ENCODE measurements at regions not wholly inside any gene's neighbourhood (a gene's known extent, or its start where the extent isn't known, plus 50 kb on each side); places are given as distances from the start of the nearest gene placed in this dataset.

DNA sequence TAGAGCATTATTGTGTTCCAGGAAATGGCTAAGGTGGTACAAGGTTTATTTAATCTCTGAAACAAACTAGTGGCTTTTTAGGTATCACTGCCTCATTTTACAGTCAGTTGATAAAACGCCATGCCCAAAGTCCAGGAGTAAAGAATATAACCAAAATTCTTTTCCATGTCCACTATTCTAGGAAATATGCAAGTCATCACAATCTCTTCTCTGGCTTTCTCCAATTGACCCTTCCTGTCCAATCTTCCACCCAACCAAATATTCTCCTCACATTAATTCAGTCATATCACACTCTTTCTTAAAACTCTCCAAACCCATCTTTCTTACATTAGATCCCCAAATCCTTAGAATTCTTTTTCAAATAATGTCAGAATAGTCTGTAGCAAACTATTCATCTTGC, 1110.0 kb upstream of the CDH8 start:
- TF ChIP-seq CTCF (IDR thresholded peaks at IDR 0.05), result no peak
- no peak for TF ChIP-seq POLR2A (IDR thresholded peaks at IDR 0.05)

Data from uterus (tissue), 2 donors.